Astrocyte of the hippocampus (primary cell): ENCODE measurements at regions not wholly inside any gene's neighbourhood (a gene's known extent, or its start where the extent isn't known, plus 50 kb on each side); places are given as distances from the start of the nearest gene placed in this dataset.
A peak's percentile ranks its signal among the peaks of the same experiment; 100 is the strongest.

Source experiments
- DNase-seq: peaks from one replicate; pipeline ENCODE4 v3.0.0; 2011; ENCODE audit warnings: low read depth, low spot score

GRCh38 chr14:71395636-71396035 is 488.4 kb downstream of the PCNX1 start:
- no peak for DNase-seq

GRCh38 chr14:71396050-71396677 is 488.9 kb downstream of the PCNX1 start:
- DNase-seq = no peak

- no peak for DNase-seq
These were observed 490.1 kb downstream of the PCNX1 start for GRCh38 chr14:71397371-71397770.

- DNase-seq = no peak
These were observed 491.2 kb downstream of the PCNX1 start for GRCh38 chr14:71398450-71398849.

GRCh38 chr14:71399057-71399487 is 491.8 kb downstream of the PCNX1 start:
- DNase-seq = no peak

GRCh38 chr14:71400871-71401321 is 493.6 kb downstream of the PCNX1 start:
- no peak for DNase-seq

GRCh38 chr14:71402415-71402814 is 495.2 kb downstream of the PCNX1 start:
- peak; percentile 27 for DNase-seq

GRCh38 chr14:71403656-71404055 is 496.4 kb downstream of the PCNX1 start:
- DNase-seq = no peak

GRCh38 chr14:71405676-71406075 is 498.4 kb downstream of the PCNX1 start:
- DNase-seq = no peak

GRCh38 chr14:71408362-71409030 is 501.2 kb downstream of the PCNX1 start:
- DNase-seq = peak; percentile 52

GRCh38 chr14:71410578-71411284 is 503.5 kb downstream of the PCNX1 start:
- DNase-seq = no peak

GRCh38 chr14:71411285-71411595 is 504.0 kb downstream of the PCNX1 start:
- DNase-seq = no peak

GRCh38 chr14:71411738-71412137 is 504.5 kb downstream of the PCNX1 start:
- DNase-seq = no peak

- no peak for DNase-seq
These were observed 507.6 kb downstream of the PCNX1 start for GRCh38 chr14:71414631-71415403.

- DNase-seq = peak; percentile 51
These were observed 508.1 kb downstream of the PCNX1 start for GRCh38 chr14:71415404-71415690.

GRCh38 chr14:71416392-71416791 is 509.1 kb downstream of the PCNX1 start:
- no peak for DNase-seq

- no peak for DNase-seq
These were observed 511.4 kb downstream of the PCNX1 start for GRCh38 chr14:71418532-71419245.

GRCh38 chr14:71423481-71423880 is 508.7 kb upstream of the RGS6 start:
- DNase-seq = no peak

- no peak for DNase-seq
These were observed 507.3 kb upstream of the RGS6 start for GRCh38 chr14:71424941-71425340.

GRCh38 chr14:71426001-71426400 is 506.2 kb upstream of the RGS6 start:
- DNase-seq = no peak

- DNase-seq = no peak
These were observed 502.3 kb upstream of the RGS6 start for GRCh38 chr14:71429902-71430301.

GRCh38 chr14:71430321-71430677 is 501.9 kb upstream of the RGS6 start:
- DNase-seq = no peak
